ENCODE measurements at regions not wholly inside any gene's neighbourhood (a gene's known extent, or its start where the extent isn't known, plus 50 kb on each side); places are given as distances from the start of the nearest gene placed in this dataset.

GRCh38 chr7:46288010-46288409, 366.9 kb upstream of the IGFBP3 start:
- no peak for TF ChIP-seq CTCF (IDR thresholded peaks at IDR 0.05; ENCODE audit: insufficient read depth, low read depth, low read length)
- TF ChIP-seq EZH2 (IDR thresholded peaks at IDR 0.05; ENCODE audit: insufficient read depth, low read length) = no peak
